ENCODE measurements at regions not wholly inside any gene's neighbourhood (a gene's known extent, or its start where the extent isn't known, plus 50 kb on each side); places are given as distances from the start of the nearest gene placed in this dataset.
"Not testable (repeated sequence)": the region's sequence is repeated elsewhere in the genome, so short reads cannot be mapped to it uniquely, and the experiment has no call there.

DNA sequence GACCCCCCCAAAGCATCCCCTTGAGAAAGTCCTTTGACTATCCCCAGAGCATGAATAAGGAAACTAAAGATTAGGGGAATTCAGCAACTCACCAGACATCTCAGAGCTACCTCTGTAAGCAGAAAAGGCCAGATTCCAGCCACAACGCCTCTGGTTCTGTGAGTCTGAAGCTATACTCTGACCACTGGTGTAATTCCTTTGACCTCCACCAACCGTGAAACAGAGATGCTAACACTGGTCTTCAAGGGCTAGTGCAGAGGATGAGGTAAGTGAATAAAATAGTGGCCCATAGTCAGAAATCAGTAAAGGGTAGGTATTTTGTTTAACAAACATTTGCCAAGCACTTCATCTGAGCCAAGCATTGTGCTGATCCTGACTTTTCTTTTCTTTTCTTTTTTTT lies 353.4 kb downstream of the NPIPA8 start:
- DNase-seq: no peak

- DNase-seq: no peak
Observed at GRCh38 chr16:17977260-17977659, 359.3 kb downstream of the NPIPA8 start.

DNA sequence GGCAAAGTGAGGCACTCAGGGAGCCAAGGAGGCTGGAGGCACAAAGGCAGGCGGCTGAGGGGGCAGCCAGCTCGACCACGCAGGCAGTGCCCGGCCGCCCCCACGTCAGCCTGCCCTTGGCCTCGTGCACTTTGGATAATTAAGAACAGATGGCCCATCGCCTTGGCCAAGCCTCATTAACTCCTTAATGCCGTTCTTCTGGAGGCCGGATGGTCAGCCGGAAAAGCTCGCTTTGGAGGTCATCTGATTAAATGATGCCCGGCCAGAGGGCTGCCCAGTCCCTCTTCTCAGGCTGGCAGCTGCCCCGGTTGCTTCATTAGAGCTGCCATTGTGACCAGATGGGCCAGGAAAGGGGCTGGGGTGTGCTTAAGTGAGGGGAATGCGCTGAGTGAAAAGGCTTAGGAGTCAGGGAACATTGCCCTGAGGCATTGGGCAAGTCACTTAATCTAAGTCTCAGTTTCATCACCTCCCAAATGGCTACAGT lies 364.0 kb downstream of the NPIPA8 start:
- no peak for DNase-seq

- no peak for DNase-seq
Observed at GRCh38 chr16:17970816-17971331, 365.7 kb downstream of the NPIPA8 start.

DNA sequence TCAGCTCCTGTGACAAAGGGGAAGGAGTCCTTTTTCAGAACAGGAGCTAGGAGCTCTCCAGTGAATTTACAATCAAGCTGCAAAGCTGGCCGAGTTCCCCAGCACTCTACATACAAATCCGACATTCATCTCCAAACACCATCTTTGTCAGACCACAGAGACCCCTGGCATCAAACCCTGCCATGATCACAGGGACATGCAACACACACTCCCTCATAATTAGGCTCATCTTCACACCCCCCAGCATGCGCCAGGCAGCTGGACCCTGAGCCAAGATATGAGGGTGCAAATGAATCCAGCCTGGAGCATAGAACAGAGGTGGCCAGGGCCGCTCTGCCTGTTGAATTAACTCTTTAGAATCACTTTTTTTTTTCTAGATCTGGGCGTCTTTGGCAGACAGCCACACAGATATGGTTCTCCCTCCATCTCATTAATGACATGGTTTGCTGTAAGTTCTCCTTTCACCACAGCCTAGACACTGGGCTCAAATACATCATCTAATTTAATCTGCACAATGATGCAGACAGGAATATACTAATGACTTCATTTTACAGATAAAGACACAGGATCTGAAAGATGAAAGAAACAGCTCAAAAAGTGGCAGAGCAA lies 366.3 kb downstream of the NPIPA8 start:
- no peak for DNase-seq

DNA sequence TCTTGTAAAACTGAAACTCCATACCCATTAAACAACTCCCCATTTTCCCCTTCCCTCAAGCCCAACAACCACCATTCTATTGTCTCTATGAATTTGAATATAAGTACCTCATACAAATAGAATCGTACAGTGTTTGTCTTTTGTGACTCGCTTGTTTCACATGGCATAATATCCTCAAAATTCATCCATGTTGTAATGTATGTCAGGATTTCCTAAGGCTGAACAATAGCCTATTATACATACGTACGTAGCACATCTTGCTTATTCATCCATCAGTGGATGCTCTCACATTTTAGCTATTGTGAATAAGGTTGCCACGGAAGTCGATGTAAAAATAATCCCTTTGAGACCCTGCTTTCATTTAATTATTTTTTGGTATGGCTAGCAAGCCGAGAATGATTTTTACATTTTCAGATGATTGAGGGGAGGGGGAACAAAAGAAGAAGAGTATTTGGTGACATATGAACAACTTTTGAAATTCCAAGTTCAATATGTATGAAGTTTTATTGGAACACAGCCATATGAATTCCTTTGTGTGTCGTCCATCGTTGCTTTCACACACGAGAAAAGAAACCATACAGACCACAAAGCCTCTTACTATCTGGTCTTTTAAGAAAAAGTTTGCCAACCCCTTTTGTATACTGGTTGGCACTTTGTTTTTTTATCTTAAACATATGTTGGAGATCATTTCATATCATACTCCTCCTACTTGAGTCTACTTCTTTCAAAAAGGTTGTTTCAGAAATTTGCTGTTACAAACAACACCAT lies 371.2 kb downstream of the NPIPA8 start:
- no peak for DNase-seq

- no peak for DNase-seq
Observed at GRCh38 chr16:17964196-17964595, 372.3 kb downstream of the NPIPA8 start.

DNA sequence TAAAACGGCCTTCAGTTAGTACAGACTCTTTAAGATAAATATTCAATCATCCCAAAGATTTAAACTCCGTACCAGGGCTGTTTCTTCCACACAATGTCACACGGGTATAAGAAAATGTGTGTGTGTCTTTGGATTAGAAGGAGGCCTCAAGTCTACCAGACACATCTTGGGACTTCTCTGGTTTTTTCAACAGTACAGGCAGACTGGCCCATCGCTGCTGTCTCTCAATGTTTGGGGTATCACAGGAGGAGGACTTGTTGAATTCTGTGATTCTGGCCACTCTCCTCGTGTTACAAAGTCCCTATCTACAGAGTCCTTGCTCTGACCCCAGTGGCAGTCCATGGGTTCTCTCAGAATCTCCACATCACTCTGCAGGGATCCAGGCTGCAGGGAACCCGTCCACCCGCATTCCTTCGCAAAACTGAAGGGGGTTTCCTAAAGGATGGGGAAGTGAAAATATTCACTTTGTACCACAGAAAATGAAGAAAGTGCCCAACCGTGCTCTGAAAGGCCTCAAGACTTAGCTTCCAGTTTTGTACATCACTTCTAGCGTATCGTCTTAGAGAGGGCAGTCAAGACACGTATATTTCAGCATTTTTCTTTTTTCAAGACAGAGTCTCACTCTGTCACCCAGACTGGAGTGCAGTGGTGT lies 373.2 kb downstream of the NPIPA8 start:
- DNase-seq: no peak

DNA sequence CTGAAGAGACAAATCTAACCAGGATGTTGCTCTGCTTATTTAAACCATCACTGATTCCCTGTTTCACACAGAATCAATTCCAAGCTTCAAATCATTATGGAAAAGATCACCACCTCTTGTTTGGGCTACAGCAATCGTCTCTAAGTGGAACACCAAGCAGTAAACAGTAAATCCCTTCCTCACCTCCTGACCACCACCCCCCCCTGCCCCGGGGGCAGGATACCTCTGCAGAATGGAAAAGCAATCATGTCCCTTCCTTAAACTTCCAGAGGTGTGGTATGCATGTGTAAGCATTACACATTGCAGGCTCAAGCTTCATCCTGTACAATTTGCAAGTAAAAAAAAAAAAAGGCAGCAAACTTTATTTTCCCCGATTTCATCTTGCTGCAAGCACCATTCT lies 373.8 kb downstream of the NPIPA8 start:
- DNase-seq: no peak

DNA sequence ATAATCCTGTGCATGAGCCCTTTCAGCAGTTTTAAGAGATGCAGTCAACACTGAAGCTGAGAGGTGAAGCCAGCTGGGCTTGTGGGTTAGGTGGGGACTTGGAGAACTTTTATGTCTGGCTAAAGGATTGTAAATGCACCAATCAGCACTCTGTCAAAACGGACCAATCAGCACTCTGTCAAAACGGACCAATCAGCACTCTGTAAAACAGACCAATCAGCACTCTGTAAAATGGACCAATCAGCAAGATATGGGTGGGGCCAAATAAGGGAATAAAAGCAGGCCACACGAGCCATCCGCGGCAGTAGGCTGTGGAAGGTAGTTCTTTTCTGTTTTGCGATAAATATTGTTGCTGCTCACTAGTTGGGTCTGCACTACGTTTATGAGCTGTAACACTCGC lies 374.7 kb downstream of the NPIPA8 start:
- DNase-seq: not testable (repeated sequence)

- DNase-seq: no peak
Observed at GRCh38 chr16:17951378-17951777, 385.2 kb downstream of the NPIPA8 start.

- DNase-seq: no peak
Observed at GRCh38 chr16:17949982-17950250, 386.6 kb downstream of the NPIPA8 start.

DNA sequence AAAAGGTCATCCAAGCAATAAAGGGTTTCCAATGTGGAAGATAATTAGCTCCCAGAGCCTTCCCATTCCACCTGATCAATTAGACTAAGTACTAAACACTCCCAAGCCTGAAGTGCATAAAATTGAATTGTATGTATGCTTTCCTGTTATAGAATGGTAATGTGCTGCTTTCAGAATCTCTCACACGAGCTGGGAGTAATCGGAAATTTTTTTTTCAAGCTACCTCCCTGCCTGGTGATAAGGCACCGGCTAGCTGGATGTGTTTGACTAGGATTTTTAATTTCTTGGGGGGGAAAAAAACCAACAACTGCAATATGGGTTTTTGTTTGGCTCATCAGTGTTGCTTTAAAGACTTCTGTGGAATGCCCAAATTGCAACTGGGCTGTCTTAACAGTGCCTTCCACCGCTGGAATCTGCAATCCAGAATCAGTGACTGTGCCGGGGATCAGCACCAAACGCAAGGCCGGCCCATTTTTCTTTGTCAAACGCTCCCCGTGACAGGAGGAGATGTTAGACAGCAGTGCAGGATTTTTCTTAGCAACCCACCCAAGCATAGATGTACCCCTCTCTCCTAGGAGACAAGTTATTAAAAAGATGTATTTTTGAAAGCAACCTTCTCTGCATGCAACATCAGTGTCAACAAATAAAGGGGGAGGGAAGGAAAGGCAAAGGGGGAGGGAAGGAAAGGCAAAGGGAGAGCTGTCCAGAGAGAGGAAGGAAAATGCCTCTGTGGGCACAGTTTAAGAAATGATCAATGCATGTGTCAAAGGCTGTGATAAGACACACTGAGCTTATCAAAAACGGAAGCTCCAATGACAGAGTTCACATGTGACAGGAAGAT lies 387.2 kb downstream of the NPIPA8 start:
- no peak for DNase-seq

GRCh38 chr16:17947637-17948036 lies 388.9 kb downstream of the NPIPA8 start:
- DNase-seq: no peak

- no peak for DNase-seq
Observed at GRCh38 chr16:17947165-17947564, 389.4 kb downstream of the NPIPA8 start.

GRCh38 chr16:17945080-17945601 lies 391.4 kb downstream of the NPIPA8 start:
- no peak for DNase-seq

DNA sequence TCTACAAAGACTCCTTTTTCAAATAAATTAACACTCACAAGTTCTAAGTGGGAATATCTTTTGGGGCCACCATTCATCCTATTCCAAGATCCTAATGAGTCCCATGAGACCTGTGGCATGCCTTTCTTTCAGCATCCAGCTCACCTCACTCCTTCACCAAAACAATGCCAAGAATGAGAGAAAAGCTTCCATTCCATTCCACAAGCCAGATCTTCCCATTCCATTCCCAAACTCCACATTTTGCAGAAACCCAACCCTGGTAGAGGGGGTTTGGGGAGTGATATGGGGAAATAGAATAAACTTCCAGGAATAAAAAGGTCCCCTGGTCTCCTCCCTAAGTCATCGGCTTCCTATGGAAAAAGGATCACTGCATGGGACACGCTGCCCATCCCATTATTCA lies 392.2 kb downstream of the NPIPA8 start:
- no peak for DNase-seq

GRCh38 chr16:17942067-17942466 lies 394.5 kb downstream of the NPIPA8 start:
- DNase-seq: no peak

- no peak for DNase-seq
Observed at GRCh38 chr16:17940584-17941364, 395.8 kb downstream of the NPIPA8 start.

DNA sequence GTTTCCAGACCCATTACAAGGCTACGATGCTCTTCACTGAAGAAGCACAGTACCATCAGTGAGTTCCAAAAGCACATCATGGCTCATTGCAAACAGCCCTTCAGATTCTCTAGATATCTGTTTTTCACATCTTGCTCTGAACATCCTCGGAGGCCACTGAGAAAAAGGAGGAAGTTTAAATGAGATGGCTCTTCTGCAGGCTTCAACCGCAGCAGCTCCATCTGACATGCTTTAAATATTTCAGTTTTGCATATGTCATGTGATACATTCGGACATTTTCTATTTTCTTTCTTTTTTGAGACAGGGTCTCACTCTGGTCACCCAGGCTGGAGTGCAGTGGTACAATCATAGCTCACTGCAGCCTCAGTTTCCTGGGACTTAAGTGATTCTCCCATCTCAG lies 396.8 kb downstream of the NPIPA8 start:
- no peak for DNase-seq

DNA sequence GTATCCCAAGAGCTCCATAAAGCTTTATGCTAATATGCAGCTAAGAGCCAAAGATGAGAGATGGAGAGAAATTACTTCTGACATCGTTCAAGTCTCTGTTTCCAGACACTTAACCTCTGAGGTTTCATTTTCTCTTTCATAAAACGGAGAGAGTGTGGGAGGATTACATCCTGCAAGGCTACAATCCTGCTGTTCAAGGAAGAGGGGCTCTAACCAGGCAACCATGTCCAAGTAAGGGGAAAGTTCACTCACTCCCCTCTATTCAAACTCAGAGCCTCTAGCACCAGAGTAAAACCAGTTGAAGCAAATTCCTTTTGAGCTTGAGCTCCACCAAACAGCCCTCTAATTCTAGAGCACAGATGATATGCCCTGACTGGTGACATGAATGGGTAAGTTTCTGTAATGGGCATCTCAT lies 397.4 kb downstream of the NPIPA8 start:
- no peak for DNase-seq

GRCh38 chr16:17938546-17938945 lies 398.0 kb downstream of the NPIPA8 start:
- DNase-seq: no peak
